Small intestine (tissue), 7 donors: ENCODE measurements at regions not wholly inside any gene's neighbourhood (a gene's known extent, or its start where the extent isn't known, plus 50 kb on each side); places are given as distances from the start of the nearest gene placed in this dataset.
A peak's percentile ranks its signal among the peaks of the same experiment; 100 is the strongest.
"Not testable (repeated sequence)": the region's sequence is repeated elsewhere in the genome, so short reads cannot be mapped to it uniquely, and the experiment has no call there.

ENCODE experiments used
- DNase-seq, 2 donors: peaks; one replicate each; pipeline versions ENCODE4 v3.0.0 to v3.0.0-alpha.2; 2013
- FAIRE-seq: peaks from 2 replicates; lab custom pipeline; 2012; peaks lifted over from hg19 to GRCh38; lab: Jason Lieb, UNC
- H3K27ac ChIP-seq, 3 donors: one replicate each; pipeline ENCODE4 v1.5.1; 2013; ENCODE audit warnings: low read length in 2 of 3, mild to moderate bottlenecking in 2 of 3, control low read depth in 1 of 3, inconsistent platforms in 1 of 3, low read depth in 1 of 3, moderate library complexity in 1 of 3
- H3K27me3 ChIP-seq, 3 donors: one replicate each; pipeline ENCODE4 v1.6.1; 2013; ENCODE audit warnings: low read length in 3 of 3, inconsistent platforms in 1 of 3; ENCODE audit not compliant: control insufficient read depth in 3 of 3, insufficient read depth in 3 of 3
- H3K36me3 ChIP-seq, 3 donors: one replicate each; pipeline ENCODE4 v1.6.1; 2013; ENCODE audit warnings: low read length in 3 of 3, inconsistent platforms in 1 of 3, low read depth in 1 of 3, mild to moderate bottlenecking in 1 of 3, moderate library complexity in 1 of 3; ENCODE audit not compliant: control insufficient read depth in 3 of 3, insufficient read depth in 2 of 3
- H3K4me1 ChIP-seq, 3 donors: one replicate each; pipeline ENCODE4 v1.6.1; 2013; ENCODE audit warnings: low read length in 2 of 3, inconsistent platforms in 1 of 3, low read depth in 1 of 3, mild to moderate bottlenecking in 1 of 3, moderate library complexity in 1 of 3; ENCODE audit not compliant: control insufficient read depth in 3 of 3, insufficient read depth in 2 of 3
- H3K4me3 ChIP-seq, 3 donors: one replicate each; pipeline ENCODE4 v1.5.1; 2013; ENCODE audit warnings: low read length in 3 of 3, control low read depth in 1 of 3, inconsistent platforms in 1 of 3, low read depth in 1 of 3, mild to moderate bottlenecking in 1 of 3, moderate library complexity in 1 of 3
- H3K9me3 ChIP-seq, 2 donors: one replicate each; pipeline ENCODE4 v1.6.1; 2013; ENCODE audit warnings: low read depth in 1 of 2, low read length in 1 of 2; ENCODE audit not compliant: control insufficient read depth in 2 of 2, insufficient read depth in 1 of 2
- WGBS, 3 donors: extraction: QIAGEN DNeasy Blood & Tissue Kit; methylation state at CpG; one replicate each; pipeline ENCODE4 v1.1.7; 2013; 5-methylcytosine and 5-hydroxymethylcytosine counted together
- donor health status: healthy with polysubstance abuse.
- donor health status: control.
- donor health status: control.
- donor health status: Bipolar disorder and iron deficiency.
- donor health status: healthy.

GRCh38 chr7:82598958-82599357 is 155.4 kb upstream of the CACNA2D1 start:
- no peaks in the 10 kb centered on the region for H3K36me3 ChIP-seq
- no peak for FAIRE-seq
- no peaks in the 10 kb centered on the region for H3K27me3 ChIP-seq
- WGBS, 3 donors: 22 to 39% (median 36%) methylated on average over 1 of the region's 1 CpG
- no peaks in the 10 kb centered on the region for H3K9me3 ChIP-seq
- H3K4me1 ChIP-seq: peaks cover 0 to 2% (median 0%) of the 10 kb centered on the region in 3 donors
- no peak overlapping the region for H3K4me3 ChIP-seq
- DNase-seq: no peak
- H3K27ac ChIP-seq: no peak overlapping the region

GRCh38 chr7:82595795-82596194 is 152.2 kb upstream of the CACNA2D1 start:
- H3K36me3 ChIP-seq, H3K4me1 ChIP-seq, H3K4me3 ChIP-seq, FAIRE-seq, DNase-seq, H3K27ac ChIP-seq, H3K27me3 ChIP-seq, H3K9me3 ChIP-seq: not testable (repeated sequence)
- 61 to 74% (median 69%) methylated on average over 3 of the region's 3 CpGs for WGBS, 3 donors

GRCh38 chr7:82595176-82595575 is 151.6 kb upstream of the CACNA2D1 start:
- Histone ChIP-seq H3K4me1 (peaks cover 0 to 2% (median 0%) of the 10 kb centered on the region in 3 donors), H3K27me3 (no peaks in the 10 kb centered on the region), H3K27ac (no peak overlapping the region), H3K4me3 (no peak overlapping the region), H3K9me3 (no peaks in the 10 kb centered on the region), H3K36me3 (no peaks in the 10 kb centered on the region)
- FAIRE-seq (no peak), DNase-seq (no peak)

GRCh38 chr7:82594665-82595064 is 151.1 kb upstream of the CACNA2D1 start:
- no peaks in the 10 kb centered on the region for H3K9me3 ChIP-seq
- 28 to 54% (median 51%) methylated on average over 6 of the region's 6 CpGs for whole genome bisulfite sequencing, 3 donors
- no peak overlapping the region for H3K4me3 ChIP-seq
- DNase-seq: peak in 1 of 2 donors; percentile 21
- peaks cover 0 to 2% (median 0%) of the 10 kb centered on the region in 3 donors for H3K4me1 ChIP-seq
- no peaks in the 10 kb centered on the region for H3K27me3 ChIP-seq
- no peak for FAIRE-seq
- H3K36me3 ChIP-seq: no peaks in the 10 kb centered on the region
- H3K27ac ChIP-seq: no peak overlapping the region

GRCh38 chr7:82593780-82594179 is 150.2 kb upstream of the CACNA2D1 start:
- Histone ChIP-seq H3K27me3 (no peaks in the 10 kb centered on the region), H3K9me3 (no peaks in the 10 kb centered on the region), H3K4me1 (peaks cover 0 to 2% (median 0%) of the 10 kb centered on the region in 3 donors), H3K36me3 (no peaks in the 10 kb centered on the region), H3K4me3 (no peak overlapping the region), H3K27ac (no peak overlapping the region)
- WGBS, 3 donors: 13 to 53% (median 37%) methylated on average over 3 of the region's 3 CpGs
- peak in 1 of 2 donors; percentile 60 for DNase-seq
- FAIRE-seq: peak; percentile 90

GRCh38 chr7:82592416-82592815 is 148.8 kb upstream of the CACNA2D1 start:
- H3K9me3 ChIP-seq: no peaks in the 10 kb centered on the region
- FAIRE-seq: no peak
- 78 to 92% (median 84%) methylated on average over 1 of the region's 1 CpG for WGBS, 3 donors

GRCh38 chr7:82579047-82579446 is 135.5 kb upstream of the CACNA2D1 start:
- Histone ChIP-seq H3K4me3 (no peak overlapping the region), H3K27me3 (no peaks in the 10 kb centered on the region), H3K27ac (no peak overlapping the region), H3K9me3 (no peaks in the 10 kb centered on the region), H3K4me1 (no peaks in the 10 kb centered on the region), H3K36me3 (no peaks in the 10 kb centered on the region)
- DNase-seq: no peak
- FAIRE-seq: no peak
- 82 to 92% (median 86%) methylated on average over 3 of the region's 3 CpGs for WGBS, 3 donors

More at GRCh38 chr7:82592416-82592815, 148.8 kb upstream of the CACNA2D1 start:
- no peaks in the 10 kb centered on the region for H3K27me3 ChIP-seq
- H3K4me3 ChIP-seq: no peak overlapping the region
- DNase-seq: no peak
- H3K4me1 ChIP-seq: peaks cover 0 to 2% (median 0%) of the 10 kb centered on the region in 3 donors
- H3K36me3 ChIP-seq: no peaks in the 10 kb centered on the region
- no peak overlapping the region for H3K27ac ChIP-seq

GRCh38 chr7:82578430-82578829 is 134.9 kb upstream of the CACNA2D1 start:
- H3K9me3 ChIP-seq: no peaks in the 10 kb centered on the region
- H3K4me1 ChIP-seq: no peaks in the 10 kb centered on the region
- DNase-seq (peak in 1 of 2 donors; percentile 19), FAIRE-seq (no peak)
- WGBS, 3 donors: 5 to 26% (median 6%) methylated on average over 1 of the region's 1 CpG
- H3K4me3 ChIP-seq: no peak overlapping the region
- H3K36me3 ChIP-seq: no peaks in the 10 kb centered on the region
- H3K27ac ChIP-seq: no peak overlapping the region
- H3K27me3 ChIP-seq: no peaks in the 10 kb centered on the region

- no peak overlapping the region for H3K4me3 ChIP-seq
- H3K27me3 ChIP-seq: no peaks in the 10 kb centered on the region
- FAIRE-seq (no peak), DNase-seq (peak; percentile 82 to 86)
- WGBS, 3 donors: 1 to 2% (median 1%) methylated on average over 9 of the region's 9 CpGs
- H3K4me1 ChIP-seq: no peaks in the 10 kb centered on the region
- no peak overlapping the region for H3K27ac ChIP-seq
- H3K36me3 ChIP-seq: no peaks in the 10 kb centered on the region
- no peaks in the 10 kb centered on the region for H3K9me3 ChIP-seq
Observed at GRCh38 chr7:82572195-82572880, 128.8 kb upstream of the CACNA2D1 start.
